ENCODE measurements at regions not wholly inside any gene's neighbourhood (a gene's known extent, or its start where the extent isn't known, plus 50 kb on each side); places are given as distances from the start of the nearest gene placed in this dataset.

- Mint-ChIP-seq H3K36me3 (no peaks in the 10 kb centered on the region), H3K27me3 (ENCODE audit: low read depth) (no peaks in the 10 kb centered on the region), H3K4me1 (peaks cover 3% of the 10 kb centered on the region), H3K27ac (no peak overlapping the region), H3K9me3 (no peaks in the 10 kb centered on the region), H3K4me3 (no peak overlapping the region)
- TF ChIP-seq ZNF281 (CRISPR knock-in tag; IDR thresholded peaks at IDR 0.05) (no peak), E2F1 (CRISPR knock-in tag; IDR thresholded peaks at IDR 0.05) (no peak), ZNF232 (CRISPR knock-in tag; IDR thresholded peaks at IDR 0.05) (no peak)
- ATAC-seq (no peak), DNase-seq (ENCODE audit: low spot score) (no peak)
- POLR2A ChIA-PET: no interaction called here
- CTCF ChIA-PET: no interaction called here
Observed at GRCh38 chr12:16681196-16681595, 75.2 kb upstream of the LMO3 start.

GRCh38 chr12:16675438-16675837, 69.5 kb upstream of the LMO3 start:
- DNase-seq (ENCODE audit: low spot score) (no peak), ATAC-seq (no peak)
- H3K27me3 Mint-ChIP-seq (ENCODE audit: low read depth): no peaks in the 10 kb centered on the region
- CTCF ChIA-PET: interaction anchor here (1.1 kb wide), 1 partner anchor 289 kb away, joined by 6 read pairs; no protein-coding TSS in a partner anchor
- H3K27ac Mint-ChIP-seq: no peak overlapping the region
- H3K36me3 Mint-ChIP-seq: no peaks in the 10 kb centered on the region
- POLR2A ChIA-PET: no interaction called here
- H3K4me1 Mint-ChIP-seq: peaks cover 3% of the 10 kb centered on the region
- no peaks in the 10 kb centered on the region for H3K9me3 Mint-ChIP-seq
- no peak overlapping the region for H3K4me3 Mint-ChIP-seq
- no peak for TF ChIP-seq AFF4 (CRISPR knock-in tag; IDR thresholded peaks at IDR 0.05; ENCODE audit: borderline replicate concordance)
- no peak for TF ChIP-seq NR3C1 (CRISPR knock-in tag; conservative IDR thresholded peaks at IDR 0.05; ENCODE audit: low read depth)
- no peak for TF ChIP-seq NFATC4 (CRISPR knock-in tag; IDR thresholded peaks at IDR 0.05)
- TF ChIP-seq ELF4 (CRISPR knock-in tag; IDR thresholded peaks at IDR 0.05; ENCODE audit: low read depth): no peak
- TF ChIP-seq USF1 (CRISPR knock-in tag; IDR thresholded peaks at IDR 0.05): no peak
- no peak for TF ChIP-seq CBFB (CRISPR knock-in tag; IDR thresholded peaks at IDR 0.05; ENCODE audit: low read depth)
- TF ChIP-seq ATF3 (CRISPR knock-in tag; conservative IDR thresholded peaks at IDR 0.05): no peak
- no peak for TF ChIP-seq ZNF263 (CRISPR knock-in tag; IDR thresholded peaks at IDR 0.05; ENCODE audit: low read depth)
- TF ChIP-seq HMGXB4 (CRISPR knock-in tag; IDR thresholded peaks at IDR 0.05): no peak
- TF ChIP-seq KAT7 (CRISPR knock-in tag; IDR thresholded peaks at IDR 0.05; ENCODE audit: borderline replicate concordance): no peak
- no peak for TF ChIP-seq ARID4B (CRISPR knock-in tag; IDR thresholded peaks at IDR 0.05; ENCODE audit: borderline replicate concordance)
- no peak for TF ChIP-seq ZBTB21 (CRISPR knock-in tag; IDR thresholded peaks at IDR 0.05; ENCODE audit: borderline replicate concordance)
- TF ChIP-seq AR (CRISPR knock-in tag; IDR thresholded peaks at IDR 0.05): no peak
- TF ChIP-seq GABPB1 (CRISPR knock-in tag; IDR thresholded peaks at IDR 0.05): no peak
